Adrenal gland (tissue), 5 donors: ENCODE measurements at regions not wholly inside any gene's neighbourhood (a gene's known extent, or its start where the extent isn't known, plus 50 kb on each side); places are given as distances from the start of the nearest gene placed in this dataset.

Experiments
- POLR2A ChIP-seq, 2 donors: fragments of 450-650 bp; IDR thresholded peaks; one replicate each; pipeline ENCODE4 v1.6.1; 2017; ENCODE audit warnings: antibody characterized with exemption in 2 of 2, mild to moderate bottlenecking in 2 of 2, moderate library complexity in 1 of 2
- TF ChIP-seq, protein P1 (sequence below), 6 experiments: fragments of 450-650 bp in 4 of 6; fragments of 200-600 bp in 2 of 6; sonication (generic) in 1 of 6; IDR thresholded peaks; 1 replicate in 5 of 6; 2 replicates in 1 of 6; pipeline versions ENCODE4 v1.5.1 to v1.8.0; 2016 to 2021; ENCODE audit warnings: antibody characterized with exemption in 6 of 6, mild to moderate bottlenecking in 2 of 6, moderate library complexity in 1 of 6
- donor health status: DM: no; HTN: no; CAD: no.

DNA sequence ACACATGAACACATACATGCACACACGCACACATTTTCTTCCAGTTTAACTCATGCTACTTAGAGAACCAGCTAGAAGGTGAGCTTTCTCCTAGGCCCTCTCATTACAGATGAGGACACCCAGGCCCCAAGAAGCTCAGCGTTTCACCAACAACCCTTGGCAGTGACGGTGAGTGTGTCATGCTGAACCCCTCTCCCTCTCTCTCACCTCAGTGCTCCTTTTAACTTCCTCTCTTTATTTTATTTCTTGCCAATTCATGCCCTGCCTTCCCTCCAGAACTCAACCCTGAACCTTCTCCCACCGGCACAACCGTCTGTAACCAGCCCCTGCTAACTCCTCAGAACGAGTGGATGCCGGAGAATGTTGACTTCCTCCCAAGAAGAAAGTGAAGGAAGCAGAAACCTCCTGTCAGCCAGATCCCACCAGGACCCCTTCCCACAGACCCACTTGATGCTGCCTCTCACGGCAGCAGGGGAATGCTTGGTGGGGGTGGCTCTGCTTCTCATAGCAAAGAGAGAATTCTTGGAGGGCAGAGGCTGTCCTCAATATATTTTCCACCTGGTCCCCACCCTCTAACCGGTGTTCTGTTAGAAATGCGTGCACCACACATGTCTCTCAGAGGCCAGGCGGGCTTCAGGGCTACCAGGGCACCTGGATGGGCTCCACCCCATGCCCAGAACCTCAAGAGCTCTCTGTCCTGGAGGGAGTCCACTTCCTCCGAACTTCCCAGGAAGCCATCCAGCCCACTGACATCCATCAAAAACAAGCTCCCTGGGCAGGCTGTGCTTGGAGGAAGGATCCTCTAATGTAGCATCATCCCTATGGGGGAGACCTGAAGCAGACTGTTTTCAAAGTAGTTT is 134.0 kb downstream of the TOMM20 start:
- TF ChIP-seq, protein P1, sequence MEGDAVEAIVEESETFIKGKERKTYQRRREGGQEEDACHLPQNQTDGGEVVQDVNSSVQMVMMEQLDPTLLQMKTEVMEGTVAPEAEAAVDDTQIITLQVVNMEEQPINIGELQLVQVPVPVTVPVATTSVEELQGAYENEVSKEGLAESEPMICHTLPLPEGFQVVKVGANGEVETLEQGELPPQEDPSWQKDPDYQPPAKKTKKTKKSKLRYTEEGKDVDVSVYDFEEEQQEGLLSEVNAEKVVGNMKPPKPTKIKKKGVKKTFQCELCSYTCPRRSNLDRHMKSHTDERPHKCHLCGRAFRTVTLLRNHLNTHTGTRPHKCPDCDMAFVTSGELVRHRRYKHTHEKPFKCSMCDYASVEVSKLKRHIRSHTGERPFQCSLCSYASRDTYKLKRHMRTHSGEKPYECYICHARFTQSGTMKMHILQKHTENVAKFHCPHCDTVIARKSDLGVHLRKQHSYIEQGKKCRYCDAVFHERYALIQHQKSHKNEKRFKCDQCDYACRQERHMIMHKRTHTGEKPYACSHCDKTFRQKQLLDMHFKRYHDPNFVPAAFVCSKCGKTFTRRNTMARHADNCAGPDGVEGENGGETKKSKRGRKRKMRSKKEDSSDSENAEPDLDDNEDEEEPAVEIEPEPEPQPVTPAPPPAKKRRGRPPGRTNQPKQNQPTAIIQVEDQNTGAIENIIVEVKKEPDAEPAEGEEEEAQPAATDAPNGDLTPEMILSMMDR (IDR thresholded peaks at IDR 0.05), result no peak
- TF ChIP-seq POLR2A (IDR thresholded peaks at IDR 0.05), result no peak
